Astrocyte of the cerebellum (primary cell): ENCODE measurements at regions not wholly inside any gene's neighbourhood (a gene's known extent, or its start where the extent isn't known, plus 50 kb on each side); places are given as distances from the start of the nearest gene placed in this dataset.

Source experiments
- DNase-seq: peaks from one replicate; pipeline ENCODE4 v3.0.0-alpha.2; 2011; ENCODE audit warnings: low read depth
- H3K4me3 ChIP-seq: 2 replicates; pipeline ENCODE4 v1.5.1; 2011; ENCODE audit warnings: mild to moderate bottlenecking, low read depth, low read length, moderate library complexity
- CTCF ChIP-seq: IDR thresholded peaks from 2 replicates; pipeline ENCODE4 v1.5.1; 2012; ENCODE audit warnings: low read length, low read depth, moderate library complexity, mild to moderate bottlenecking; ENCODE audit errors: missing control alignments
- in situ Hi-C: cut with HindIII; loops from 2 replicates; pipeline ENCODE4 v1.10.0; 2017; ENCODE audit warnings: low sequenced_read_pairs

GRCh38 chr1:198444792-198445191 lies 95.7 kb downstream of the ATP6V1G3 start:
- no peak overlapping the region for H3K4me3 ChIP-seq
- DNase-seq: peak; percentile 58
- TF ChIP-seq CTCF: no peak
- in situ Hi-C loops: no loop called here

- no peak for TF ChIP-seq CTCF
- in situ Hi-C loops: no loop called here
- peak; percentile 90 for DNase-seq
- no peak overlapping the region for H3K4me3 ChIP-seq
These were observed 96.9 kb downstream of the ATP6V1G3 start for GRCh38 chr1:198443365-198444233.

DNA sequence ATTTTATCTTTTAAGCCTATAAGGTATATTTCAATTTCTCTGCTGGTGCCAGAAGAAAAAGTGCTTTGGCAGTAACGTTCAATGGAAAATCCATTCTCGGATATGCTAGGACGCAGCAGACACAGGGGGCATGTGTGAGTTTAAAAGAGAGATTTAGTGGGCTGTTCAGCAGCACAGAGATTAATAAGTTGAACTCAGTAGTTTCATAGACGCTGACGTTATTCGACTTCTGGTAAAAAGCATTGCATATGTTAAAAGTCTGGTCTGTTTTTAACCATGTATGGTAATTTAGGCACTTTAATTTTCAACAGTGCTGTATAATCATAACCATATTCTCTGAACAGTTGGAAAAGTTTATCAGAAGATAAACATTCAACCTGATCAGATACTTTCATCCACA lies 99.6 kb downstream of the ATP6V1G3 start:
- no peak overlapping the region for H3K4me3 ChIP-seq
- no peak for TF ChIP-seq CTCF
- no peak for DNase-seq
- in situ Hi-C loops: no loop called here

- H3K4me3 ChIP-seq: no peak overlapping the region
- in situ Hi-C loops: no loop called here
- TF ChIP-seq CTCF: no peak
- no peak for DNase-seq
These were observed 103.1 kb downstream of the ATP6V1G3 start for GRCh38 chr1:198437332-198437731.

DNA sequence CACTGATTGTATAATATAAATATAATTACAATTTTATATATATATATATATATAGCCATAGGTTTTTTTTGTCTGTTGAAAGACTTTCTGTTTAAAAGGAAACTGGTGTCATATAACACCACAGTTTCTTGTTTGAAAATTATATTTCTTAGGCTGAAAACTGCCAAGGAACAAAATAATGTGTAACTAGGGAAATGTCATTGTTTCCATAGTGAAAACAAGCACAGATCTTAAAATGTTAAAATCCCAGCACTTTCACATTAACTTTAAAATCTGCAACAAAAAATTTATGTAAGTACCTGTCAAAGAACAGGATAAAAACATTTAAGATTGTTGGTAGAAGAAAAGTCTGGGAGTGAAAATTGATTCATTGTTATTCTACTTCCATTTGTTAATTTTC lies 104.2 kb downstream of the ATP6V1G3 start:
- in situ Hi-C loops: no loop called here
- DNase-seq: no peak
- no peak for TF ChIP-seq CTCF
- H3K4me3 ChIP-seq: no peak overlapping the region

- no peak for TF ChIP-seq CTCF
- H3K4me3 ChIP-seq: no peak overlapping the region
- in situ Hi-C loops: no loop called here
- no peak for DNase-seq
These were observed 105.4 kb downstream of the ATP6V1G3 start for GRCh38 chr1:198435056-198435455.
